WTC11 (cell line): ENCODE measurements at regions not wholly inside any gene's neighbourhood (a gene's known extent, or its start where the extent isn't known, plus 50 kb on each side); places are given as distances from the start of the nearest gene placed in this dataset.
"Not testable (repeated sequence)": the region's sequence is repeated elsewhere in the genome, so short reads cannot be mapped to it uniquely, and the experiment has no call there.

Source experiments
- ATF6 ChIP-seq: sonication (generic); formaldehyde crosslinking; IDR thresholded peaks from 2 replicates; pipeline ENCODE4 v1.8.1; 2023; ENCODE audit warnings: mild to moderate bottlenecking, missing genetic modification reagents
- CREB1 ChIP-seq: sonication (generic); formaldehyde crosslinking; IDR thresholded peaks from 2 replicates; pipeline ENCODE4 v1.8.0; 2023; ENCODE audit warnings: mild to moderate bottlenecking, missing genetic modification reagents
- CTCF ChIP-seq: fragments of 200-600 bp; IDR thresholded peaks from 2 replicates; pipeline ENCODE4 v1.8.0; 2022; ENCODE audit warnings: antibody characterized with exemption
- ERG ChIP-seq: fragments of 250-450 bp; sonication (Bioruptor Pico); IDR thresholded peaks from 2 replicates; pipeline ENCODE4 v1.8.0; 2021; ENCODE audit warnings: mild to moderate bottlenecking
- FOXJ3 ChIP-seq: sonication (generic); formaldehyde crosslinking; IDR thresholded peaks from 2 replicates; pipeline ENCODE4 v1.9.0; 2021; ENCODE audit warnings: missing genetic modification reagents, mild to moderate bottlenecking, borderline replicate concordance
- IRF2 ChIP-seq: sonication (generic); formaldehyde crosslinking; IDR thresholded peaks from 2 replicates; pipeline ENCODE4 v1.8.0; 2022; ENCODE audit warnings: low read depth, missing genetic modification reagents, borderline replicate concordance
- NR3C1 ChIP-seq: sonication (generic); formaldehyde crosslinking; conservative IDR thresholded peaks from 2 replicates; pipeline ENCODE4 v1.8.1; 2023; ENCODE audit warnings: low read depth, mild to moderate bottlenecking, missing genetic modification reagents
- PREB ChIP-seq: sonication (generic); formaldehyde crosslinking; IDR thresholded peaks from 2 replicates; pipeline ENCODE4 v1.8.1; 2022; ENCODE audit warnings: mild to moderate bottlenecking, missing genetic modification reagents, moderate library complexity, borderline replicate concordance
- TCF7 ChIP-seq: sonication (generic); formaldehyde crosslinking; IDR thresholded peaks from 2 replicates; pipeline ENCODE4 v1.8.0; 2022; ENCODE audit warnings: mild to moderate bottlenecking, low read depth, missing genetic modification reagents, moderate library complexity
- USF1 ChIP-seq: sonication (generic); formaldehyde crosslinking; IDR thresholded peaks from 2 replicates; pipeline ENCODE4 v1.8.0; 2022; ENCODE audit warnings: mild to moderate bottlenecking, missing genetic modification reagents
- ZNF121 ChIP-seq: sonication (generic); formaldehyde crosslinking; IDR thresholded peaks from 2 replicates; pipeline ENCODE4 v1.8.0; 2023; ENCODE audit warnings: missing genetic modification reagents
- ZNF219 ChIP-seq: sonication (generic); formaldehyde crosslinking; IDR thresholded peaks from 2 replicates; pipeline ENCODE4 v1.8.0; 2023; ENCODE audit warnings: missing genetic modification reagents, mild to moderate bottlenecking, borderline replicate concordance
- ZNF423 ChIP-seq: fragments of 250-450 bp; sonication (Bioruptor Pico); IDR thresholded peaks from 2 replicates; pipeline ENCODE4 v2.1.2; 2022; ENCODE audit warnings: mild to moderate bottlenecking, moderate library complexity

- TF ChIP-seq CTCF; ZNF121 (CRISPR knock-in tag); USF1; ZNF219 (CRISPR knock-in tag); ATF6; NR3C1 (CRISPR knock-in tag); FOXJ3 (CRISPR knock-in tag); IRF2; TCF7; ZNF423; ERG; CREB1 (CRISPR knock-in tag); PREB: not testable (repeated sequence)
Measured at GRCh38 chr16:29201296-29202024, 205.1 kb downstream of the NPIPB11 start.
